Suprapubic skin (tissue), 4 donors: ENCODE measurements at regions not wholly inside any gene's neighbourhood (a gene's known extent, or its start where the extent isn't known, plus 50 kb on each side); places are given as distances from the start of the nearest gene placed in this dataset.

ENCODE experiments used
- DNase-seq, 2 donors: peaks; one replicate each; pipeline ENCODE4 v3.0.0-alpha.2; 2019; ENCODE audit warnings: low spot score in 2 of 2
- H3K27ac ChIP-seq: fragments of 200-600 bp; sonication (generic); one replicate; pipeline ENCODE4 v1.5.1; 2019
- H3K27me3 ChIP-seq: fragments of 200-600 bp; sonication (generic); one replicate; pipeline ENCODE4 v1.5.1; 2019
- H3K36me3 ChIP-seq: fragments of 200-600 bp; sonication (generic); one replicate; pipeline ENCODE4 v1.5.1; 2019
- H3K4me1 ChIP-seq: fragments of 200-600 bp; sonication (generic); one replicate; pipeline ENCODE4 v1.5.1; 2019
- H3K4me3 ChIP-seq: fragments of 200-600 bp; sonication (generic); one replicate; pipeline ENCODE4 v1.5.1; 2019; ENCODE audit warnings: mild to moderate bottlenecking
- H3K9me3 ChIP-seq: fragments of 200-600 bp; sonication (generic); one replicate; pipeline ENCODE4 v1.5.1; 2019
- EP300 ChIP-seq: sonication (generic); formaldehyde crosslinking; IDR thresholded peaks from one replicate; pipeline ENCODE4 v1.6.1; 2017; ENCODE audit warnings: antibody characterized with exemption
- POLR2A ChIP-seq, 2 donors: fragments of 450-650 bp; IDR thresholded peaks; one replicate each; pipeline ENCODE4 v1.6.1; 2017; ENCODE audit warnings: antibody characterized with exemption in 2 of 2, mild to moderate bottlenecking in 2 of 2, moderate library complexity in 2 of 2
- POLR2AphosphoS5 ChIP-seq, 3 donors: sonication (generic); formaldehyde crosslinking; IDR thresholded peaks; one replicate each; pipeline ENCODE4 v1.6.1; 2017; ENCODE audit warnings: antibody characterized with exemption in 3 of 3
- WGBS: methylation state at CpG from one replicate; pipeline ENCODE4 v1.1.5; 2018; 5-methylcytosine and 5-hydroxymethylcytosine counted together
- TF ChIP-seq, protein P1 (sequence below), 2 donors: fragments of 200-600 bp in 1 of 2; fragments of 450-650 bp in 1 of 2; sonication (generic) in 1 of 2; IDR thresholded peaks; one replicate each; pipeline ENCODE4 v1.5.1; 2016 to 2019; ENCODE audit warnings: antibody characterized with exemption in 2 of 2, mild to moderate bottlenecking in 1 of 2, moderate library complexity in 1 of 2

GRCh38 chr6:125667326-125667725, 82.1 kb upstream of the HEY2 start:
- Histone ChIP-seq H3K9me3 (no peaks in the 10 kb centered on the region), H3K4me3 (no peak overlapping the region), H3K27ac (no peak overlapping the region), H3K36me3 (no peaks in the 10 kb centered on the region), H3K27me3 (no peaks in the 10 kb centered on the region), H3K4me1 (no peaks in the 10 kb centered on the region)
- TF ChIP-seq POLR2A (IDR thresholded peaks at IDR 0.05) = no peak
- TF ChIP-seq, protein P1, sequence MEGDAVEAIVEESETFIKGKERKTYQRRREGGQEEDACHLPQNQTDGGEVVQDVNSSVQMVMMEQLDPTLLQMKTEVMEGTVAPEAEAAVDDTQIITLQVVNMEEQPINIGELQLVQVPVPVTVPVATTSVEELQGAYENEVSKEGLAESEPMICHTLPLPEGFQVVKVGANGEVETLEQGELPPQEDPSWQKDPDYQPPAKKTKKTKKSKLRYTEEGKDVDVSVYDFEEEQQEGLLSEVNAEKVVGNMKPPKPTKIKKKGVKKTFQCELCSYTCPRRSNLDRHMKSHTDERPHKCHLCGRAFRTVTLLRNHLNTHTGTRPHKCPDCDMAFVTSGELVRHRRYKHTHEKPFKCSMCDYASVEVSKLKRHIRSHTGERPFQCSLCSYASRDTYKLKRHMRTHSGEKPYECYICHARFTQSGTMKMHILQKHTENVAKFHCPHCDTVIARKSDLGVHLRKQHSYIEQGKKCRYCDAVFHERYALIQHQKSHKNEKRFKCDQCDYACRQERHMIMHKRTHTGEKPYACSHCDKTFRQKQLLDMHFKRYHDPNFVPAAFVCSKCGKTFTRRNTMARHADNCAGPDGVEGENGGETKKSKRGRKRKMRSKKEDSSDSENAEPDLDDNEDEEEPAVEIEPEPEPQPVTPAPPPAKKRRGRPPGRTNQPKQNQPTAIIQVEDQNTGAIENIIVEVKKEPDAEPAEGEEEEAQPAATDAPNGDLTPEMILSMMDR (IDR thresholded peaks at IDR 0.05) = no peak
- TF ChIP-seq POLR2AphosphoS5 (IDR thresholded peaks at IDR 0.05) = no peak
- no peak for TF ChIP-seq EP300
- 66% methylated on average over 6 of the region's 6 CpGs for WGBS
- no peak for DNase-seq

DNA sequence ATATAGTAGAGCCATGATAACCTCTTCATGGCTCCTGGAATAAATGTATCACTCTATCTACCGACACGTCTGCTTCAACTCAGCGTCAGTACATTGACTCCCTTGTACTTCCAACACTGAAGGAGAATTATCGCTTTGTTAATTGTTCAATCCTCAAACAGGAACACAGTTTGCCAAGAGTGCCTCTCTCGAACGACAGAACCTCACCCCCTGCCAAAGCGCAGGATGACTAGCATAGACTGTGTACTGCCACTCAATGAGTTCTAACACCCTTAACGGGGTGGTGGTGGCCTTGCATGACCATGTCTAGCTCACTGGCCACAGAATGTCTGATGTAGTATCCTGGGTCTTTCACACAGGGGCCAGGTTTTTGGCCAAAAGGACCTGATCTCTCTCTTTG, 81.4 kb upstream of the HEY2 start:
- Histone ChIP-seq H3K4me3 (no peak overlapping the region), H3K27ac (no peak overlapping the region), H3K27me3 (no peaks in the 10 kb centered on the region), H3K4me1 (no peaks in the 10 kb centered on the region), H3K9me3 (no peaks in the 10 kb centered on the region), H3K36me3 (no peaks in the 10 kb centered on the region)
- DNase-seq = no peak
- TF ChIP-seq, protein P1 (IDR thresholded peaks at IDR 0.05) = no peak
- TF ChIP-seq EP300 = no peak
- TF ChIP-seq POLR2A (IDR thresholded peaks at IDR 0.05) = no peak
- TF ChIP-seq POLR2AphosphoS5 (IDR thresholded peaks at IDR 0.05) = no peak
- WGBS = 85% methylated on average over 8 of the region's 8 CpGs

- H3K9me3 ChIP-seq = no peaks in the 10 kb centered on the region
- H3K4me1 ChIP-seq = no peaks in the 10 kb centered on the region
- no peak overlapping the region for H3K27ac ChIP-seq
- no peaks in the 10 kb centered on the region for H3K27me3 ChIP-seq
- no peak for DNase-seq
- WGBS = 18% methylated on average over 5 of the region's 5 CpGs
- no peak overlapping the region for H3K4me3 ChIP-seq
- no peaks in the 10 kb centered on the region for H3K36me3 ChIP-seq
- TF ChIP-seq, protein P1 (IDR thresholded peaks at IDR 0.05) = no peak
- TF ChIP-seq EP300 (no peak), POLR2A (IDR thresholded peaks at IDR 0.05) (no peak), POLR2AphosphoS5 (IDR thresholded peaks at IDR 0.05) (no peak)
These were observed 78.9 kb upstream of the HEY2 start for GRCh38 chr6:125670568-125670967.

DNA sequence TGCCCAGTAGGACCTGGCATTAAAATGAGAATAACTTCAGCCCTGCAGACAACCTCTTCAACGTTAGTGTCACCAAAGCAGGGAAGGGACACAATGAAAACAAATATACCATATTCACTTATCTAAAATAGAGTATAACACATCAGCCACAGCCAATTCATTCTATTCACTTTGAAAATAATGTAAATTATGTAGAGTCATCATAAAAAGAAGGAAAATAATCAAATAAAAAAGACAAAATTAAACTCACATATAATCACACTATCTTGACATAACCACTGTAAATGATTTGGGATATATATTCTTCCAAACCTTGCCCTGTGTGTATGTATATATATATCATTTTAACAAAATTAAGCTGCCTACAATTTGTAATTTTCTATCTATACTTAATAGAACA, 78.1 kb upstream of the HEY2 start:
- Histone ChIP-seq H3K4me1 (no peaks in the 10 kb centered on the region), H3K36me3 (no peaks in the 10 kb centered on the region), H3K27me3 (no peaks in the 10 kb centered on the region), H3K9me3 (no peaks in the 10 kb centered on the region), H3K4me3 (no peak overlapping the region), H3K27ac (no peak overlapping the region)
- TF ChIP-seq POLR2A (IDR thresholded peaks at IDR 0.05) = no peak
- TF ChIP-seq, protein P1 (IDR thresholded peaks at IDR 0.05) = no peak
- no peak for TF ChIP-seq EP300
- no peak for DNase-seq
- 57% methylated on average over 1 of the region's 1 CpG for WGBS

DNA sequence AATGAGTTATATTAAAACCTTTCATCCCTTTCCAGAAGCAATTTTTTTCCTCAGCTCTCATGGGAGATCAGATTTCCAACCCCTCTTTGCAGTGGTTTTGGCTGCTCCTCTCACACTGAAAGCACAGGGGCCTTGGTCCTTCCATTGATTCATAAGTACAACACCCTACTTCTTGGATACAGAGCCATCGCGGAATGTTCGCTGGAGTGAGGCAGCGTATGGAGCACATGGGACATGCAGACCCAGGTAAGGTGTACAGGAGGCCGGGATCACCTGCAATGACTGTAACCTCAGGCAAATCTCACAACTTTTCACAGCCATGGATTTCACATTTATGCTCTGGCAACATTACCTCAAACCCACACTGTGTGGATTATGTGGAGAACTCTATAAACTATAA, 75.2 kb upstream of the HEY2 start:
- no peak for DNase-seq
- TF ChIP-seq POLR2A (IDR thresholded peaks at IDR 0.05) (no peak), POLR2AphosphoS5 (IDR thresholded peaks at IDR 0.05) (no peak), EP300 (no peak)
- TF ChIP-seq, protein P1 (IDR thresholded peaks at IDR 0.05) = no peak
- no peaks in the 10 kb centered on the region for H3K9me3 ChIP-seq
- no peaks in the 10 kb centered on the region for H3K27me3 ChIP-seq
- H3K36me3 ChIP-seq = no peaks in the 10 kb centered on the region
- no peak overlapping the region for H3K27ac ChIP-seq
- WGBS = 73% methylated on average over 5 of the region's 5 CpGs
- H3K4me1 ChIP-seq = no peaks in the 10 kb centered on the region
- no peak overlapping the region for H3K4me3 ChIP-seq
